GM19452 (cell line): ENCODE measurements at regions not wholly inside any gene's neighbourhood (a gene's known extent, or its start where the extent isn't known, plus 50 kb on each side); places are given as distances from the start of the nearest gene placed in this dataset.
"Not testable (repeated sequence)": the region's sequence is repeated elsewhere in the genome, so short reads cannot be mapped to it uniquely, and the experiment has no call there.

ENCODE experiments used
- ATAC-seq: cut with Tn5 transposase; IDR thresholded peaks from one replicate; pipeline ENCODE4 v1.9.1; 2021; ENCODE audit not compliant: unreplicated experiment

GRCh38 chr18:59801576-59801975 lies 98.2 kb upstream of the PMAIP1 start:
- ATAC-seq: no peak

- ATAC-seq: no peak
Measured at GRCh38 chr18:59800897-59801296, 98.9 kb upstream of the PMAIP1 start.

GRCh38 chr18:59799383-59800015 lies 100.3 kb upstream of the PMAIP1 start:
- ATAC-seq: no peak

DNA sequence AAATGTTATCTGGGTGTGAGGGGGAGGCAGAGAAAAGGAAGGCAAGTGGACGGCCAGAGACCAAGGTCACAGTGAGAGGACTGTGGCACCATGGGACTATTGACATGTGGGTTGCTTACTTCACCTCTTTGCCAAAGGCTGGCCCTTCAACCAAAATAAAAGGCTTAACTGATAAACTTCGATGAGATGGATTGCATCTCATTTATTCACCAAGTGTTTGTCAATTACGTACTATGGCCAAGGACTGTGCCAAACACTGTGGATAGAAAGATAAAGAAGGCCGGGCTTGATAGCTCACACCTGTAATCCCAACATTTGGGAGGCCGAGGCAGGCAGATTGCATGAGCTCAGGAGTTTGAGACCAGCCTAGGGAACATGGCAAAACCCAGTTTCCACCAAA lies 98.7 kb upstream of the CCBE1 start:
- no peak for ATAC-seq

DNA sequence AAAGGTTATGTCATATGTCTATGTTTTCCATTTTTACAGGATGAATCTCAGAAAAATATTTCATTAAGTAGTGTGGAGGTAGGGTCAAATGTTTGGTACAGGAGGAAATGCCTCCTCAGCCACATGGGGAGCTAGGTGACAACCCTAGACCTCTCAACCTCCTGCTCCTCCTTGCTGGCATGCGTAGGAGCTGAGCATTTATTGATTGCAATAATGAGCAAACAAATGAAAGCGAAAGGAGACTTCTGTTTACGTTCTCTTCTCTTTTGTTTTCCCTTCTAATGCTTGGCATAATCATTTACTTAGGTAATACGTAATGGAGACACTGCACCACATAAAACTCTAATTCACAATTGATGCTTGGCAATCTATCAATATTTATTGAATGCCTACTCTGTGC lies 95.1 kb upstream of the CCBE1 start:
- ATAC-seq: no peak

- ATAC-seq: not testable (repeated sequence)
Measured at GRCh38 chr18:59790346-59790936, 93.2 kb upstream of the CCBE1 start.

- no peak for ATAC-seq
Measured at GRCh38 chr18:59788791-59789106, 91.5 kb upstream of the CCBE1 start.

DNA sequence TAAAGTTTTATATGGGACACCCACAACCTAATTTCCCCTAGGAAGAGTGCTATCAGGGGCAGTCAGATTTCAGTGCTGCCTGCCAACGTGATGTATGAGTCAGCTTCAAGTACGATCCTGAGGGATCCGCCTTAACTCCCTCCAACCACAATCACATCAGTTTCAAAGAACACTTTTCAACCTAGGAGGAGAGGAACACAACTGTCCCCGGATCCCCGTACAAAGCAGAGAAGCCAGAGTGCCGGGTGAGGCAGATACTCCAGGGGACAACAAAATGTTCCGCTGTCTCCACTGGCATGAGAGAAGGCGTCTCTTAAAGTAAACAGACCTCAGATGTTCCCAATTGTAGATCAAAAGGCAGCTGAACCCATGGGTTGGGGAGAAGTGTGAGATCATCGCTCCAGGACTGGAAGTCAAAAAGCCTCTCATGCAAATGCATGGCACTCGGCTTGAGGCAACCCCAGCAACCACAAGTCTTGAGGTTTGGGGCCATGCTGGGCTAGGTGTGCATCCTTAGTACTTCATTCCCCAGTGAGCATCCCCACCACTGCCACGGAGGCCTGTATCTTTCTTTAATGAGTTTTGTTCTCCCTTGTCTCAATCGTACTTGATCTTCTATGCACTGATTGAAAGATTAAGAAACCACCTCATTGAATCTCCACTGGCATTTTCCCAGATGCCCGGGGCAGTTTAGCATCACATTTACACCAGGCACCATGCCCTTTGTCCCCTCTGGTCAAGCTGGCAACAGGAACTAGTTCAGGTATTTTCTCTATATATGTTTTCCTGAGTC lies 91.0 kb upstream of the CCBE1 start:
- ATAC-seq: no peak

GRCh38 chr18:59784694-59785093 lies 87.5 kb upstream of the CCBE1 start:
- no peak for ATAC-seq

DNA sequence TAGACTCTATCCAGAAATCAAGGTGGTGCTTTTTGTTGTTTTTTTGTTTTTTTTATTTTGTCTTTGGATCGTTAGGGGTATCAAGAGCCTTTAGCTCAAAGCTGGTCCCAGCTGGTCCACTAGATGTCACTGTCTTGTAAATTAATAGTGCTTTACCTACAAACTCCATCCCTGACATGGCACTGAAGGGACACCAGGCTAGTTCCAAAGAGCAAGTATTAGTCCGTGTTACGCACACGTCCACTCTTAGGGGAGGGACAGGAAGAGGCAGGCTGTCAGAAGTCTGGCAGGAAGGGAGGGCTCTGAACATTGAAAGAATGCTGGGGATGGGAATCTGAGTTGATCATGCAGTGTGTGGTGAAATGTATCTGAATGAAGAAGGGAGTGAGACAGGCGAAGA lies 85.9 kb upstream of the CCBE1 start:
- peak; percentile 89 for ATAC-seq

DNA sequence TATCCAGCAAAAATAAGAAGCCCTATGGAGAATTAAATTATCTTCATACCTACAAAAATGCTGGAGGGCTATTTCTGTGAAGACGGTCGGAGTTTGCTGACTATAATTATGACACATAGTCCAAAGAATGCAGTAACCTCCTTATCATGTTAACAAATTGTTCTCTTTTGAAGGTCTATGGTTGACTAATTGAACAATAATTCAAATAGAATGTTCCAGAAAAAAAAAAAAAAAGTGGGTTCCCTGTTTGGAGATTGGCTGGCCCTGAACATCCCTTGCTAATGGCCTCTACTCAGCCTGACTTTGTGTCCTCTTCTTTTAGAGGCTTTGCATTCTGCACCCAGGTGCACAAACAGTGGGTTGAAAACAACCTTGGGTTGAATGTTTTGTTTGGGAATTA lies 82.8 kb upstream of the CCBE1 start:
- no peak for ATAC-seq

GRCh38 chr18:59778434-59778833 lies 81.2 kb upstream of the CCBE1 start:
- no peak for ATAC-seq

- no peak for ATAC-seq
Measured at GRCh38 chr18:59777636-59778035, 80.4 kb upstream of the CCBE1 start.

DNA sequence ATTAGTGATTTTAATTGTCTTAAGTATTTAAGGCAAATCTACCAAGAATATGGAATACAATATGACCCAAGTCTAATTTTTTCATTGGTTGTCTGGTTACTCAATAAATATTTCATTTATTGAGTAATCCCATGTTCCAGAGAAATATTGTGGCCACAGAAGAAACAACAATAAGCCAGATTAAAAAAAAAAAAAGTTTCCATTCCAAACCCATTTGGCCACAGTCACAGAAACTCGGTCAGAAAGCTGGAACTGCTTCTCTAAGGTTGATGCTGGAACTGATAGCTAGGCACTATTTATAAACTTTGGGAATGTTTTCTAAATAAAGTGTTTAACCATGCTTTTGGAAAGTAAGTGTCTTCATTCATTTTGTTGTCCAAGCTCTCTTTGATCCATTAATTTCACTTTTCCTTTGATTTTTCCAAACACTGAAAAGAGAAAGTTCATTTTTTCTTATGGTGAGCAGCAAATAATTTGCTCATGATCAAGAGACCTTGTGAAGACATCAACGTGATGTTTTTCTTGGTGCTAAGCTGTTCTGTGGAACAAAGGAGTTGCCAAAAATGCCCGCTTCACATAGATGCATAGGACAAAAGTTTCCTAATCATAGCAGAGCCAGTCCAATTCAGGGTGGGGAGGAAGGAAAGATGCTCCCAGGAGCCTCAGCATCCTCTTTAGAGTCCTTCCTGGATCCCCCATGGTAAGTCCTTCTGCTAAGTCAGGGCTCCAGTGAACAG lies 72.1 kb upstream of the CCBE1 start:
- no peak for ATAC-seq

GRCh38 chr18:59768409-59768808 lies 71.2 kb upstream of the CCBE1 start:
- ATAC-seq: no peak

DNA sequence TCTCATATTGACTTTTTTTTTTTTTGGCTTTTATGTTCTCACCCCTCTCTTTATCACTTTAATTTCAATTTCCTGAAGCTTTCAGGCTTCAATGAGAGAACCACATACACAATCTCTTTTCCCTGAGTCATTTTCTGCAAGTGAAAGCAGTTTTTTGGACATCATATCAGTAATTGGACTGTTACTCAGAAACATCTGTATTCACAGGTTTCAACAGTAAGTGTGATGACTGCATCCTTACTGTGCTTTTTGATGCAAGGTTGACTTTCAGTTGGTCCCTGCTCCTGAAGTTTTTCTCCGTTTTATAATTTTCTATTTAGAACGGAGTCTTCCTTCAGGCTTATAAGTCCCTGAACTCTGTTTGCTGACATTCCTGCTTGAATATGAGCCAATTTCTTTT lies 70.5 kb upstream of the CCBE1 start:
- ATAC-seq: no peak

- no peak for ATAC-seq
Measured at GRCh38 chr18:59765343-59765742, 68.1 kb upstream of the CCBE1 start.

GRCh38 chr18:59764281-59764680 lies 67.1 kb upstream of the CCBE1 start:
- no peak for ATAC-seq

- no peak for ATAC-seq
Measured at GRCh38 chr18:59763541-59764136, 66.4 kb upstream of the CCBE1 start.

GRCh38 chr18:59760619-59761600 lies 63.7 kb upstream of the CCBE1 start:
- no peak for ATAC-seq
